VCaP (cell line): ENCODE measurements at regions not wholly inside any gene's neighbourhood (a gene's known extent, or its start where the extent isn't known, plus 50 kb on each side); places are given as distances from the start of the nearest gene placed in this dataset.
"Not testable (repeated sequence)": the region's sequence is repeated elsewhere in the genome, so short reads cannot be mapped to it uniquely, and the experiment has no call there.

ENCODE experiments used
- H3K27ac ChIP-seq: fragments of 450-650 bp; 2 replicates; pipeline ENCODE4 v1.5.1; 2017
- TF ChIP-seq, protein P1 (sequence below): fragments of 450-650 bp; conservative IDR thresholded peaks from 2 replicates; pipeline ENCODE4 v1.5.1; 2017; ENCODE audit warnings: mild to moderate bottlenecking, moderate library complexity

DNA sequence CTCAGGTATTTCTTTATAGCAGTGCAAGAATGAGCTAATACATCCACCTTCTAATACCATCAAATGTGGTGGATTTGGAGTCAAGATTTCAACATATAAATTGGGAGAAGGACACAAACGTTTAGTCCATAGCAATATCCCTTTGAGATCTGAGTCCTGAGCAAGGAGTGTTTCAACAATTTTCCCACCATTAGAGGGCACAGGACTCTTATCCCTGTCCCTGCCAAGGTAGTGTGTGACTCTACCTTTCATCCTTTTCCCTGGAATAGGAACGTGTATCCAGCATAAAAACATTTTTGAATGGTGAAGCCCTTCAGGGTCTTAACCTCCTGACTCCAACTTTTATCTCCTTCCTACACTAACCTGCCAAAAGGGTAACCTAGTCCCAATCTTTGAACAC is 181.3 kb upstream of the SRD5A2 start:
- TF ChIP-seq, protein P1, sequence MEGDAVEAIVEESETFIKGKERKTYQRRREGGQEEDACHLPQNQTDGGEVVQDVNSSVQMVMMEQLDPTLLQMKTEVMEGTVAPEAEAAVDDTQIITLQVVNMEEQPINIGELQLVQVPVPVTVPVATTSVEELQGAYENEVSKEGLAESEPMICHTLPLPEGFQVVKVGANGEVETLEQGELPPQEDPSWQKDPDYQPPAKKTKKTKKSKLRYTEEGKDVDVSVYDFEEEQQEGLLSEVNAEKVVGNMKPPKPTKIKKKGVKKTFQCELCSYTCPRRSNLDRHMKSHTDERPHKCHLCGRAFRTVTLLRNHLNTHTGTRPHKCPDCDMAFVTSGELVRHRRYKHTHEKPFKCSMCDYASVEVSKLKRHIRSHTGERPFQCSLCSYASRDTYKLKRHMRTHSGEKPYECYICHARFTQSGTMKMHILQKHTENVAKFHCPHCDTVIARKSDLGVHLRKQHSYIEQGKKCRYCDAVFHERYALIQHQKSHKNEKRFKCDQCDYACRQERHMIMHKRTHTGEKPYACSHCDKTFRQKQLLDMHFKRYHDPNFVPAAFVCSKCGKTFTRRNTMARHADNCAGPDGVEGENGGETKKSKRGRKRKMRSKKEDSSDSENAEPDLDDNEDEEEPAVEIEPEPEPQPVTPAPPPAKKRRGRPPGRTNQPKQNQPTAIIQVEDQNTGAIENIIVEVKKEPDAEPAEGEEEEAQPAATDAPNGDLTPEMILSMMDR: peak; percentile 43; the same call in 1 of the 2 replicates
- no peak overlapping the region for H3K27ac ChIP-seq

DNA sequence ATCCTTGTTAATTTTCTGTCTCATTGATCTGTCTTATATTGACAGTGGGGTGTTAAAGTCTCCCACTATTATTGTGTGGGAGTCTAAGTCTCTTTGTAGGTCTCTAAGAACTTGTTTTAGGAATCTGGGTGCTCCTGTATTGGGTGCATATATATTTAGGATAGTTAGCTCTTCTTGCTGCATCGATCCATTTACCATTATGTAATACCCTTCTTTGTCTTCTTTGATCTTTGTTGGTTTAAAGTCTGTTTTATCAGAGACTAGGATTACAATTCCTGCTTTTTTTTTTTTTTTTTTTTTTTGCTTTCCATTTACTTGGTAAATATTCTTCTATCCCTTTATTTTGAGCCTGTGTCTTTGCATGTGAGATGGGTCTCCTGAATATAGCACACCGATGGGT is 176.6 kb upstream of the SRD5A2 start:
- not testable (repeated sequence) for H3K27ac ChIP-seq

DNA sequence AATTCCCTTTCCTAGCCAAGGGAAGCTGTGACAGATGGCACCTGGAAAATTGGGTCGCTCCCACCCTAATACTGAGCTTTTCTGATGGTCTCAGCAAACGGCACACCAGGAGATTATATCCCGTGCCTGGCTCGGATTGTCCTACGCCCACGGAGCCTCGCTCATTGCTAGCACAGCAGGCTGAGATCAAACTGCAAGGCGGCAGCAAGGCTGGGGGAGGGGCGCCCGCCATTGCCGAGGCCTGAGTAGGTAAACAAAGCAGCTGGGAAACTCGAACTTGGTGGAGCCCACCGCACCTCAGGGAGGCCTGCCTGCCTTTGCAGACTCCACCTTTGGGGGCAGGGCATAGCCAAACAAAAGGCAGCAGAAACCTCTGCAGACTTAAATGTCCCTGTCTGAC is 168.0 kb upstream of the SRD5A2 start:
- not testable (repeated sequence) for H3K27ac ChIP-seq

DNA sequence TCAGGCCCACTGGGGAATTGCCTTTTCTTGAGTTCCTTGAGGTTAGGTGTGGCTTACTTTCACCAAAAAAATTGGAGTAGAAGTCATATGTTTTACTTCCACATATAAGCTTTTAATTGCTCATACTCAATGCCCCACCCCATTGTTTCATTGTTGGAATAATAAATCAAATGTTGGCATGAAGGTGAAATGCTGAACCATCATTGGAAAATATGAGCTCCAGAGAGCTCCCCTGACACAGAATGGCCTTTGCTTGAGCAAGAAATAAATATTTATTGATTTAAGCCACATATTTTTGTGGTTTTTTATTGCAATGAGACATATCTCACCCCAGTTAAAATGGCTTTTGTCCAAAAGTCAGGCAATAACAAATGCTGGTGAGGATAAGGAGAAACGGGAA is 167.3 kb upstream of the SRD5A2 start:
- TF ChIP-seq, protein P1: no peak
- no peak overlapping the region for H3K27ac ChIP-seq

- no peak overlapping the region for H3K27ac ChIP-seq
- TF ChIP-seq, protein P1: no peak
These were observed 158.4 kb upstream of the SRD5A2 start for GRCh38 chr2:31739161-31739560.

DNA sequence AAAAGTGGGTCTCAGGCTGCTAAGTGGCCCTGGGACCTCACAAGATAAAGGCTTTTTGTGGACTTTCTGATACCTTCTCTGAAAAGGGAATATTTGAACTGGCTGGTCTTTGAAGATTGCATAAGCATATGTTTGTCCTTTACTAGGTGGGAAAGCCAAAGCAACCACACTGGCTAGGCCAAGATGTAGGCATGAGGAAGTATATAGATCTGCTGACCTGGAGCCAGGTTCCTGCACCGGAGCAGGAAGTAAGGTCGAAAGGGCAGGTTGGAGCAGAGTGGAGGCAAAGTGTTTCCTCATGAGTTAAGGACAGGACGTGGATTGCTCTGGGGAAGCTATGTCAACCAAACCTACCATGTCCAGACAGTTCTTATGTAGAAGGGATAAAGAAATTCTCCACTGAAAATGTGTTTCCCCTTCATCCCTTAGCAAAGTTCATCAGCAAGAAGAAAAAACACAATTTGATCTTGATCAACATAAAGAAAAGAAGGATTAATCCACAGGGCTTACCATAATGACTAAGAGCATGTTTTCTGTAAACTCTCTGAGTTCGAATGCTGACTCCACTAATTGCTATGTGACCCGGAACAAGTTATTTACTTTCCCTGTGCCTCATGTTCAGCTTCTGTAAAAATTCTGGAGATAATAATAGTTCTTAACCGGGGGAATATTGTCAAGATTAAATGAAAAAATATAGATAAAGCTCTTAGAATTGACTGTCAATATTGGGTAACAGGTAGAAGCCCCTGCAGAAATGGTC is 156.1 kb upstream of the SRD5A2 start:
- TF ChIP-seq, protein P1: no peak
- no peak overlapping the region for H3K27ac ChIP-seq

- TF ChIP-seq, protein P1: no peak
- H3K27ac ChIP-seq: no peak overlapping the region
These were observed 155.0 kb upstream of the SRD5A2 start for GRCh38 chr2:31735716-31736115.

DNA sequence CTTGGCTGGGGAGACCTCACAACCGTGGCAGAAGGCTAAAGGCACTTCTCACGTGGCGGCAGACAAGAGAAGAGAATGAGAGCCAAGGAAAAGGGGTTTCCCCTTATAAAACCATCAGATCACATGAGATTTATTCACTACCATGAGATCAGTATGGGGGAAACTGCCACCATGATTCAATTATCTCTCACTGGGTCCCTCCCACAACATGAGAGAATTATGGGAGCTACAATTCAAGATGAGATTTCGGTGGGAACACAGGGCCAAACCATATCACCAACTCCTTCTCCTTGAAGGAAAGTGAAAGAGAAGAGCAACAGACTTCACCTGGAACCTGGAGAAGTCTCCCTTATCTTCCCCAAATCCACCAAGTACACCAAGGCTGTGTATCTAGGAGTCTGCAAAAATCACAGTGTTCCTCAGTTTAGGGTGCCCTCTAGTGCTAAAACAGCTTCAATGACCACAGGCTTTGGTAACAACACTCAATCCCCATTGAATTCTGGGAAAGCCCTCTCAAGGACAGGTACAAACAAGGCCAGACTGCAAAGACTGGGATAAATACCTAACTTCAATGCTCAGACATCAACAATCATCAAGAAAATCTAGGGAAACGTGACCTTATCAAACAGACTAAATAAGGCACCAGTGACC is 148.8 kb upstream of the SRD5A2 start:
- TF ChIP-seq, protein P1: peak; percentile 68
- no peak overlapping the region for H3K27ac ChIP-seq
